ENCODE measurements at regions not wholly inside any gene's neighbourhood (a gene's known extent, or its start where the extent isn't known, plus 50 kb on each side); places are given as distances from the start of the nearest gene placed in this dataset.

DNA sequence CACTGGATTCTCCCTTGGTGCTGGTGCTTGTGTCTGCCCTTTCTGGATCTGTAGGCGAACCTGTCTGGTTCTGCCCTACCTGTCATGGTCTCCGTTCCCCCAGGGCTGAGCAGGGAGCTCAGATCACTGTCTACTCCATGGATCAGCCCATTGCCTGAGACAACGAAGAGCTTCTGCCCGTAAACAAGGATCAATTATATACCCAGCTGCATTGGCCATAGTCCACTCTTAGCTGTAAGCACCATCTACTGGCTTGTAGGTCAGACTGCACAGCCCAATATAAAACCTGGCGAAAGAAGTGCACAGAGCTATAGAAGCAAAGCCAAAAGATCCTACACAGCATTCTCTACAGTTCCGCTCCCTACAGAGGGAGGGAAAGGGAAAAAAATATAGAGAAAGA is 181.5 kb upstream of the RPS23 start:
- TF ChIP-seq, protein P1, sequence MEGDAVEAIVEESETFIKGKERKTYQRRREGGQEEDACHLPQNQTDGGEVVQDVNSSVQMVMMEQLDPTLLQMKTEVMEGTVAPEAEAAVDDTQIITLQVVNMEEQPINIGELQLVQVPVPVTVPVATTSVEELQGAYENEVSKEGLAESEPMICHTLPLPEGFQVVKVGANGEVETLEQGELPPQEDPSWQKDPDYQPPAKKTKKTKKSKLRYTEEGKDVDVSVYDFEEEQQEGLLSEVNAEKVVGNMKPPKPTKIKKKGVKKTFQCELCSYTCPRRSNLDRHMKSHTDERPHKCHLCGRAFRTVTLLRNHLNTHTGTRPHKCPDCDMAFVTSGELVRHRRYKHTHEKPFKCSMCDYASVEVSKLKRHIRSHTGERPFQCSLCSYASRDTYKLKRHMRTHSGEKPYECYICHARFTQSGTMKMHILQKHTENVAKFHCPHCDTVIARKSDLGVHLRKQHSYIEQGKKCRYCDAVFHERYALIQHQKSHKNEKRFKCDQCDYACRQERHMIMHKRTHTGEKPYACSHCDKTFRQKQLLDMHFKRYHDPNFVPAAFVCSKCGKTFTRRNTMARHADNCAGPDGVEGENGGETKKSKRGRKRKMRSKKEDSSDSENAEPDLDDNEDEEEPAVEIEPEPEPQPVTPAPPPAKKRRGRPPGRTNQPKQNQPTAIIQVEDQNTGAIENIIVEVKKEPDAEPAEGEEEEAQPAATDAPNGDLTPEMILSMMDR (IDR thresholded peaks at IDR 0.05; ENCODE audit: low read depth, low read length, missing input control), result no peak
- TF ChIP-seq JUND (IDR thresholded peaks at IDR 0.05) (no peak), REST (IDR thresholded peaks at IDR 0.05) (no peak), ATF3 (IDR thresholded peaks at IDR 0.05) (no peak), HNF4A (conservative IDR thresholded peaks at IDR 0.05) (no peak), GABPA (IDR thresholded peaks at IDR 0.05 in 1 of 2, conservative IDR thresholded peaks at IDR 0.05 in 1 of 2) (no peak), SP1 (IDR thresholded peaks at IDR 0.05) (no peak), YY1 (IDR thresholded peaks at IDR 0.05) (no peak)
